ENCODE measurements at regions not wholly inside any gene's neighbourhood (a gene's known extent, or its start where the extent isn't known, plus 50 kb on each side); places are given as distances from the start of the nearest gene placed in this dataset.

- TF ChIP-seq CTCF (IDR thresholded peaks at IDR 0.05; ENCODE audit: extremely low read depth in 1 of 2, insufficient read depth in 1 of 2, low read depth in 1 of 2, low read length in 2 of 2) (no peak), POLR2A (IDR thresholded peaks at IDR 0.05; ENCODE audit: low read depth, low read length) (no peak), EZH2 (IDR thresholded peaks at IDR 0.05; ENCODE audit: borderline replicate concordance, low read depth, low read length, severe bottlenecking) (no peak), POLR2AphosphoS5 (IDR thresholded peaks at IDR 0.05; ENCODE audit: insufficient read depth, low read depth, low read length) (no peak), MAX (IDR thresholded peaks at IDR 0.05; ENCODE audit: insufficient read depth, insufficient read length) (no peak)
These were observed 240.0 kb upstream of the ADAMTSL1 start for GRCh38 chr9:18233776-18234445.
